GM18907 (cell line): ENCODE measurements at regions not wholly inside any gene's neighbourhood (a gene's known extent, or its start where the extent isn't known, plus 50 kb on each side); places are given as distances from the start of the nearest gene placed in this dataset.
"Not testable (repeated sequence)": the region's sequence is repeated elsewhere in the genome, so short reads cannot be mapped to it uniquely, and the experiment has no call there.

ENCODE experiments used
- ATAC-seq: cut with Tn5 transposase; IDR thresholded peaks from one replicate; pipeline ENCODE4 v1.9.1; 2021; ENCODE audit warnings: mild to moderate bottlenecking, moderate library complexity; ENCODE audit not compliant: unreplicated experiment

- ATAC-seq: no peak
Measured at GRCh38 chr2:129192117-129192516, 787.3 kb upstream of the RAB6C start.

- ATAC-seq: no peak
Measured at GRCh38 chr2:129192841-129193253, 786.6 kb upstream of the RAB6C start.

GRCh38 chr2:129193961-129194360 lies 785.5 kb upstream of the RAB6C start:
- ATAC-seq: no peak

- ATAC-seq: no peak
Measured at GRCh38 chr2:129199501-129199900, 780.0 kb upstream of the RAB6C start.

- ATAC-seq: no peak
Measured at GRCh38 chr2:129201696-129202095, 777.8 kb upstream of the RAB6C start.

- ATAC-seq: no peak
Measured at GRCh38 chr2:129203331-129203730, 776.1 kb upstream of the RAB6C start.

GRCh38 chr2:129204581-129204980 lies 774.9 kb upstream of the RAB6C start:
- ATAC-seq: not testable (repeated sequence)

GRCh38 chr2:129205176-129205575 lies 774.3 kb upstream of the RAB6C start:
- ATAC-seq: no peak

- ATAC-seq: no peak
Measured at GRCh38 chr2:129205766-129206165, 773.7 kb upstream of the RAB6C start.

GRCh38 chr2:129212299-129212958 lies 767.0 kb upstream of the RAB6C start:
- ATAC-seq: no peak

- no peak for ATAC-seq
Measured at GRCh38 chr2:129224022-129224421, 755.4 kb upstream of the RAB6C start.

GRCh38 chr2:129224486-129224885 lies 755.0 kb upstream of the RAB6C start:
- no peak for ATAC-seq

- ATAC-seq: no peak
Measured at GRCh38 chr2:129229196-129229595, 750.3 kb upstream of the RAB6C start.

- ATAC-seq: no peak
Measured at GRCh38 chr2:129229830-129230441, 749.5 kb upstream of the RAB6C start.

- ATAC-seq: no peak
Measured at GRCh38 chr2:129231924-129232323, 747.5 kb upstream of the RAB6C start.

GRCh38 chr2:129233166-129233565 lies 746.3 kb upstream of the RAB6C start:
- no peak for ATAC-seq

GRCh38 chr2:129233751-129234406 lies 745.6 kb upstream of the RAB6C start:
- ATAC-seq: no peak

- ATAC-seq: no peak
Measured at GRCh38 chr2:129236601-129237000, 742.9 kb upstream of the RAB6C start.

- ATAC-seq: no peak
Measured at GRCh38 chr2:129237966-129238725, 741.3 kb upstream of the RAB6C start.

- ATAC-seq: no peak
Measured at GRCh38 chr2:129239141-129239540, 740.3 kb upstream of the RAB6C start.

GRCh38 chr2:129240061-129240460 lies 739.4 kb upstream of the RAB6C start:
- ATAC-seq: no peak

GRCh38 chr2:129242269-129242668 lies 737.2 kb upstream of the RAB6C start:
- ATAC-seq: no peak
